DOHH2 (cell line): ENCODE measurements at regions not wholly inside any gene's neighbourhood (a gene's known extent, or its start where the extent isn't known, plus 50 kb on each side); places are given as distances from the start of the nearest gene placed in this dataset.

Experiments used
- H3F3A ChIP-seq: fragments of 200-600 bp; sonication (generic), shearing (Covaris generic); 2 replicates; pipeline ENCODE4 v1.6.0; 2016; ENCODE audit warnings: antibody characterized with exemption, mild to moderate bottlenecking; ENCODE audit not compliant: control insufficient read depth, insufficient read depth
- H3K27ac ChIP-seq: fragments of 200-600 bp; sonication (generic); 2 replicates; pipeline ENCODE4 v1.5.1; 2014; ENCODE audit warnings: low read depth, mild to moderate bottlenecking, low read length, moderate library complexity
- H3K27me3 ChIP-seq: fragments of 200-600 bp; sonication (generic); 2 replicates; pipeline ENCODE4 v1.6.1; 2014; ENCODE audit warnings: mild to moderate bottlenecking, low read length, mixed read lengths; ENCODE audit not compliant: control insufficient read depth
- H3K36me3 ChIP-seq: fragments of 200-600 bp; sonication (generic); 2 replicates; pipeline ENCODE4 v1.6.1; 2014; ENCODE audit warnings: mild to moderate bottlenecking, low read length, moderate library complexity, mixed read lengths; ENCODE audit not compliant: control insufficient read depth
- H3K4me1 ChIP-seq: fragments of 200-600 bp; sonication (generic); 2 replicates; pipeline ENCODE4 v1.6.1; 2014; ENCODE audit warnings: mild to moderate bottlenecking, low read length, mixed read lengths; ENCODE audit not compliant: control insufficient read depth
- H3K4me2 ChIP-seq: fragments of 200-600 bp; sonication (generic); 2 replicates; pipeline ENCODE4 v1.6.0; 2014; ENCODE audit warnings: mild to moderate bottlenecking, low read length, moderate library complexity
- H3K4me3 ChIP-seq: fragments of 200-600 bp; sonication (generic); 2 replicates; pipeline ENCODE4 v1.5.1; 2014; ENCODE audit warnings: mild to moderate bottlenecking, low read length, mixed read lengths
- H3K79me2 ChIP-seq: fragments of 200-600 bp; sonication (generic); 2 replicates; pipeline ENCODE4 v1.6.1; 2014; ENCODE audit warnings: mild to moderate bottlenecking, low read length, mixed read lengths; ENCODE audit not compliant: control insufficient read depth
- H3K9me2 ChIP-seq: fragments of 200-600 bp; sonication (generic); replicated peaks from 2 replicates; pipeline ENCODE4 v1.6.1; 2014; ENCODE audit warnings: mild to moderate bottlenecking, low read length, mixed read lengths; ENCODE audit not compliant: control insufficient read depth
- H3K9me3 ChIP-seq: fragments of 200-600 bp; sonication (generic); 2 replicates; pipeline ENCODE4 v1.6.1; 2014; ENCODE audit warnings: antibody characterized with exemption, low read length, mixed read lengths; ENCODE audit not compliant: control insufficient read depth, insufficient read depth
- H4K20me1 ChIP-seq: fragments of 200-600 bp; sonication (generic); 2 replicates; pipeline ENCODE4 v1.6.0; 2014; ENCODE audit warnings: low read depth, mild to moderate bottlenecking, antibody characterized with exemption, low read length, moderate library complexity; ENCODE audit not compliant: control insufficient read depth, insufficient read depth
- EZH2phosphoT487 ChIP-seq: fragments of 200-600 bp; sonication (generic); IDR thresholded peaks from 2 replicates; pipeline ENCODE4 v1.6.1; 2017; ENCODE audit warnings: borderline replicate concordance, mild to moderate bottlenecking, antibody characterized with exemption, low read length, moderate library complexity, mixed read lengths
- TF ChIP-seq, protein P1 (sequence below): fragments of 200-600 bp; sonication (generic); IDR thresholded peaks from one replicate; pipeline ENCODE4 v1.5.1; 2014; ENCODE audit warnings: antibody characterized with exemption, mild to moderate bottlenecking, low read depth, low read length; ENCODE audit not compliant: poor library complexity, severe bottlenecking

- no peaks in the 10 kb centered on the region for H3F3A ChIP-seq
- no peaks in the 10 kb centered on the region for H3K36me3 ChIP-seq
- no peak overlapping the region for H3K4me3 ChIP-seq
- no peak overlapping the region for H3K27ac ChIP-seq
- H4K20me1 ChIP-seq = no peaks in the 10 kb centered on the region
- H3K4me2 ChIP-seq = no peak overlapping the region
- no peaks in the 10 kb centered on the region for H3K9me3 ChIP-seq
- H3K79me2 ChIP-seq = no peaks in the 10 kb centered on the region
- no peaks in the 10 kb centered on the region for H3K27me3 ChIP-seq
- TF ChIP-seq, protein P1, sequence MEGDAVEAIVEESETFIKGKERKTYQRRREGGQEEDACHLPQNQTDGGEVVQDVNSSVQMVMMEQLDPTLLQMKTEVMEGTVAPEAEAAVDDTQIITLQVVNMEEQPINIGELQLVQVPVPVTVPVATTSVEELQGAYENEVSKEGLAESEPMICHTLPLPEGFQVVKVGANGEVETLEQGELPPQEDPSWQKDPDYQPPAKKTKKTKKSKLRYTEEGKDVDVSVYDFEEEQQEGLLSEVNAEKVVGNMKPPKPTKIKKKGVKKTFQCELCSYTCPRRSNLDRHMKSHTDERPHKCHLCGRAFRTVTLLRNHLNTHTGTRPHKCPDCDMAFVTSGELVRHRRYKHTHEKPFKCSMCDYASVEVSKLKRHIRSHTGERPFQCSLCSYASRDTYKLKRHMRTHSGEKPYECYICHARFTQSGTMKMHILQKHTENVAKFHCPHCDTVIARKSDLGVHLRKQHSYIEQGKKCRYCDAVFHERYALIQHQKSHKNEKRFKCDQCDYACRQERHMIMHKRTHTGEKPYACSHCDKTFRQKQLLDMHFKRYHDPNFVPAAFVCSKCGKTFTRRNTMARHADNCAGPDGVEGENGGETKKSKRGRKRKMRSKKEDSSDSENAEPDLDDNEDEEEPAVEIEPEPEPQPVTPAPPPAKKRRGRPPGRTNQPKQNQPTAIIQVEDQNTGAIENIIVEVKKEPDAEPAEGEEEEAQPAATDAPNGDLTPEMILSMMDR = no peak
- TF ChIP-seq EZH2phosphoT487 = no peak
- H3K4me1 ChIP-seq = no peaks in the 10 kb centered on the region
- no peaks in the 10 kb centered on the region for H3K9me2 ChIP-seq
Measured at GRCh38 chr5:56426693-56427092, 193.6 kb upstream of the ANKRD55 start.

- no peak for TF ChIP-seq EZH2phosphoT487
- TF ChIP-seq, protein P1 = no peak
- no peaks in the 10 kb centered on the region for H3K36me3 ChIP-seq
- no peaks in the 10 kb centered on the region for H4K20me1 ChIP-seq
- no peak overlapping the region for H3K4me2 ChIP-seq
- no peak overlapping the region for H3K27ac ChIP-seq
- no peaks in the 10 kb centered on the region for H3K79me2 ChIP-seq
- no peaks in the 10 kb centered on the region for H3F3A ChIP-seq
- no peak overlapping the region for H3K4me3 ChIP-seq
- H3K27me3 ChIP-seq = no peaks in the 10 kb centered on the region
- H3K9me3 ChIP-seq = peaks cover 9% of the 10 kb centered on the region; the same call in 1 of the 2 replicates
- H3K9me2 ChIP-seq = no peaks in the 10 kb centered on the region
- H3K4me1 ChIP-seq = 0 out of 2 replicates have a peak, but pooled peaks cover 3% of the 10 kb centered on the region
Measured at GRCh38 chr5:56422076-56422762, 189.1 kb upstream of the ANKRD55 start.

GRCh38 chr5:56421246-56422075 lies 188.3 kb upstream of the ANKRD55 start:
- peaks cover 9% of the 10 kb centered on the region; the same call in 1 of the 2 replicates for H3K9me3 ChIP-seq
- H3K27ac ChIP-seq = no peak overlapping the region
- no peak for TF ChIP-seq EZH2phosphoT487
- TF ChIP-seq, protein P1 = no peak
- no peaks in the 10 kb centered on the region for H3K9me2 ChIP-seq
- no peaks in the 10 kb centered on the region for H4K20me1 ChIP-seq
- no peaks in the 10 kb centered on the region for H3F3A ChIP-seq
- H3K4me3 ChIP-seq = no peak overlapping the region
- peaks cover 5% of the 10 kb centered on the region for H3K4me1 ChIP-seq
- H3K4me2 ChIP-seq = no peak overlapping the region
- no peaks in the 10 kb centered on the region for H3K36me3 ChIP-seq
- H3K79me2 ChIP-seq = no peaks in the 10 kb centered on the region
- H3K27me3 ChIP-seq = no peaks in the 10 kb centered on the region
